GM19239 (cell line): ENCODE measurements at regions not wholly inside any gene's neighbourhood (a gene's known extent, or its start where the extent isn't known, plus 50 kb on each side); places are given as distances from the start of the nearest gene placed in this dataset.
"Not testable (repeated sequence)": the region's sequence is repeated elsewhere in the genome, so short reads cannot be mapped to it uniquely, and the experiment has no call there.

ENCODE experiments used
- DNase-seq: peaks from one replicate; pipeline ENCODE4 v3.0.0; 2011; ENCODE audit warnings: low spot score; ENCODE audit not compliant: insufficient read length
- FAIRE-seq: peaks from 2 replicates; lab custom pipeline; 2011; peaks lifted over from hg19 to GRCh38; lab: Jason Lieb, UNC

- FAIRE-seq (no peak), DNase-seq (no peak)
Observed at GRCh38 chr10:84838851-84839250, 510.5 kb downstream of the CCSER2 start.

GRCh38 chr10:84842593-84842992, 514.2 kb downstream of the CCSER2 start:
- no peak for FAIRE-seq

DNA sequence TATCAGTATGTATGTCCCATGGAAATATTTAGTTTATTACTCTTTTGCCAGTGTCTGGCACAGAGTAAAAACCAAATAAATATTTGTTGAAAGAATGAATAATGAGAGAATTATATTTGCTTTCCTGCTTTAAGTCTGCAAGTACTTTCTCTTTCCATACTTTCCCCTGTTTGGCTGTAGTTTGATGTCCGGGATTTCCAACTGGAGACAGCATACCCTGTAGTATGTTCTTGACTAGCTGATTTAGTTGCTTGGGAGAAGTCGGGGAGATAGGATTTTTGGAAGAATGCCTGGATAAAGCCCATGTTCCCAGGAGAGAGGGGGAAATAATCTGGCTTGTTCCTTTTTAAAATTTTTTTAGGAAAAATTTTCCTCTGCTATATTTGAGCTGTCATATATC, 516.1 kb downstream of the CCSER2 start:
- DNase-seq (no peak), FAIRE-seq (no peak)

More at GRCh38 chr10:84842593-84842992, 514.2 kb downstream of the CCSER2 start:
- no peak for DNase-seq

DNA sequence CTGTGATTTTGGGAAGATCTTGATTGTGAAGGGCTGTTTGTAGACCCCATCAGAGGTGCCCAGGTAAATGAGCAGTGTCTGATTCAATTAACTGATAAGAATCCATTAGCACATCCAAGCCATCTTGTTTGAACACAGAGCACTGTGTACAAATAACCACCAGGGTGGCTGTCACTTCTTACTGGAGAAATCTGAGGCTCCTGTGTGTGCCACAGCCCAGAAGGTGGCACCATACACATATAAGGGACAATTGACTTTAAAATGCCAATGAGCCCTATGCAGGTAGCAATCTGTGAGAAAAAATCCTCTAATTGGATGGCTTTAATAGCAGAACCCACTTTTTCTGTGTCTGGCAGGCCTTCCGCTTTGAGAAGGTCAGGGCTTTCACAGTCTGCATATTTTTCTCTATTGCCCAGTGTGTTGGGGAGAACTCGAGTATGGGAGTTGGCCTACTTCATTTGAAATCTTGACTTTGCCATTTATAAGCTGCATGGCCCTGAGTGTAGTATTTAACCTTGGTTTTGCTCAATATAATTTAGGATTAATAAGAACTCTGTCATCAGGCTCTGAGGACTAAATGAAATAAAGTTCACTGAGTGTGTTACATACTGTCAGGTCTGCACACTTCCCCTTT, 517.4 kb downstream of the CCSER2 start:
- FAIRE-seq (no peak), DNase-seq (no peak)

DNA sequence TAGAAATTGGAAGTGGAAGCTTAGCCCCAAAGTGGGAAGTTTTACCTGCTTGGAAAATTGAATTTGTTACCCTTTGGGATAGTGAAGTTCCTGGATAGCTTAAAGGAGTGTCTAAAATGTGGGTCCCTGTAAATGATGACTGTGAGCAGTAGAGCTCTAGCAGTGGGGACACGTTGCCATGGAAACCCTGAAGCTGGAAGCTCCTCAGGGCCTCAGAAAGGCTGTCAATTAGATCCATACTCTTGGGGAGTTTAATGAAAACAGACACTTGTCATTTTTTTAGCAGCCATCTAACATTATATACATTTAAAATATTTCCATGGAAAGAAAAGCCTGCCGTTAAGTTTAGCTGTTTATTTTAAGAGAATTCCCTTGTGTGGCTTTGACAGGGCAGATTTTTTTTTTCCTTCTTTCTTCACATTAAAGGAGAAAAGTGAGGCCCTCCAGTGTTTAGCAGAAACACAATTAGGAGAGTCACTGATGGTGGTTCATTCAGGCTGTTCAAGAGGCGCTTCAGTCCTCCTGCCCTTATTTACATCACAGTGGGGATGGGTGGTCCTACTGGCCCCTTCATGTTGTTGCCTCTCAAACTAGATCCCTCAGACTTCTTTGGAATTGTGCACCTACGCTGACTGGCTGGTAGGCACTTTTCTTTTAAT, 518.4 kb downstream of the CCSER2 start:
- FAIRE-seq (no peak), DNase-seq (no peak)

GRCh38 chr10:84848967-84849366, 520.6 kb downstream of the CCSER2 start:
- no peak for DNase-seq
- no peak for FAIRE-seq

DNA sequence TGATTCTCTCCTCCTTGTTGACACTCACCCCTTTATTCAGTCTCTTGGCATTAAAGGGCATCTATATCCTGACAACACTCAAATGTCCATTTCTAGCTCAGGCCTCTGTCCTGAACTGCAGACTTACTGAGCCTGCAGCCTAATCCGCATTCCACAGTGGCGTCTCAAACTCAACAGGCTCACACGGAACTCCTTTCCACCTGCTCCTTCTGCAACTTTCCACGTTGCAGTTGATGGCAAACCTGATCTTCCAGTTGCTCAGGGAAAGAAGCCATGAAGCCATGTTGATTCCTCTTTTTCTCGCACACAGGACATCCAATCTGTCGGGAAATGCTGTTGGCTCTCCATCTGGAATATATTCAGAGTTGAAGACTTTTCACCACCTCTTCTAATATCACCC, 522.4 kb downstream of the CCSER2 start:
- DNase-seq (no peak), FAIRE-seq (no peak)

DNA sequence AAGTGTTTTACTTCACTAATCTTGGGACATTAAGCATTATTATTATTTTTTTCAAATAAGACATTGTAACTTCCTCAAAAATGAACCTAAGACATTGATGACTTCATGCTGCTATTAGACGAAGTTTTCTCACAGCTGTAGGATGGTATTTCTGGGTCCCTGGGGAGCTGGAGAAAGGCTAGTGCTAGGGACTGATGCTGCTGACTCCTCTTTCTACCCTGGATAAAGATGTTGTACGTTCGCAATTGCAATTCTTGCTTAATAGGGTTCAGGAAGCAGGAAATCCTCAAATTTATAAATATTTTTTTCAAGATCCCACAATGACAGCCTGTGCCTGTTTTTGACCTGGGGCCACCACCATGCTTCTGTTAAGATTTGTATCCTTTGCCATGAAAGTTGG, 526.0 kb downstream of the CCSER2 start:
- FAIRE-seq (no peak), DNase-seq (no peak)

DNA sequence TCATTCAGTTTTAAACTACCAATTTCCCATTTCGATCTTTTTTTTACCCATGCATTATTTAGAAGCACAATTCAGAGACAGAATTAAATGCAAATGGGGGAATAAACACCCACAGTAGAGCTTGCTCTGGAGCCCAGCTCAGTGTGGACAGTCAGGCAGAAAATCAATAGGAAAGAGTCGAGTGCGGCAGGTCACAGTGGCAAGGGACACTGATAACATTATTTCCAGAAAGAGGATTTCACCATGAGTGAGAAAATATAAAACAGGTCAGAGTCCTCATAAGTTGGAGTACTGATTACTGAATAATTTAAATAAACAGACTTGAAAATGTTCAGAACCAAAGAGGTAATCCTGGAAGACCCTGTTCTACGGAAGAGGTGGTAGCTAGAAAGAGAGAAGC, 532.5 kb downstream of the CCSER2 start:
- DNase-seq (no peak), FAIRE-seq (no peak)

- DNase-seq (no peak), FAIRE-seq (no peak)
Observed at GRCh38 chr10:84862551-84862950, 534.2 kb downstream of the CCSER2 start.

DNA sequence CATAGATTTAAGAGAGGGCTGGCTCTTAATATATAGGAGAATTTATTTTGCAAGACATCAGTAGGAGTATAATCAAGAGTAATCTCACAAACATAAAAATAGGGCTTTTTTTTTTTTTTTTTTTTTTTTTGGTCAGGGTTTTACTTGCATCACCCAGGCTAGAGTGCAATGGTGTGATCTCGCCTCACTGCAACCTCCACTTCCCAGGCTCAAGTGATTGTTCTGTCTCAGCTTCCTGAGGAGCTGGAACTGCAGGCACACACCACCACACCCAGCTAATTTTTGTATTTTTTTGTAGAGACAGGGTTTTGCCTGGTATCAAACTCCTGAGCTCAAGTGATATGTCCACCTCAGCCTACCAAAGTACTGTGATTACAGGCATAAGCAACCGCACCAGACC, 535.3 kb downstream of the CCSER2 start:
- FAIRE-seq (no peak), DNase-seq (no peak)

DNA sequence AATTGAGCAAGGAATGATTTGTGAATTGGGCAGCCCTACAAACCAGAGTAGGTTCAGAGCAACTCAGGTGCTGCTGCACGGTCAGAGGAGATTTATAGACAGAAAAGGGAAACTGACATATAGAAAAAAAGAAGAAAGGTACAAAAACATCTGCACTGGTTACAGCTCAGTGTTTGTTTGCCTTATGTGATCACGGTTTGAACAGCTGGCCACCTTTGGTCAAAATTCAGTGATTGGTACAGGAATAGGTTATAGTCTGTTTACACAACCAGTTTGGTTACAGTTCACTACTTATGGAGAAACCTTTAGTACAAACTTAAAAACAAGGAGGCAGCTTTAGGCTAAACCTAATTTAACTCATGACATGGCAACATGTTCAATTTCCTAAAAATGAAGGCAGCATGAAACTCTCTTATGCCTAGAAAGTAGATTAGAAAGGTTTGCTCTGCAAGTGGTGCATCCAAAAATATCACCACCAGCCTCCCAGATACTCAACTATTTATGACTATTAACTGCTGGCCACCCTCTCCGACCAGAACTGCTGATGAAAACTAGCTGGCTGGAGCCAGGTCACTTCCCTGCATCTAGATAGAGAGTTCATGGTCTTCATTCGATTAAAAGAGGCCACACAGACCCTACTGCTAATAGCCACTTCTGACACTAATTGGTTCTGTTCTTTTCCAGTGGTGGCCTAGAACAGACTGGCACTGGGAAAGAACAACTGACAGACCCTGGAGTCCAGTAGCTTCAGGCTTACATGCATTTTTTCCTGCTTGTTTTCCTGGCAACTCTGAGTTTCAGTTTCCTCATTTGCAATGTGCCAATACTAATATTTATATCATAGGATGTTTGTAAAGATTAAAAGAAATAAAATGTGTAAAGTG, 548.0 kb downstream of the CCSER2 start:
- DNase-seq = no peak
- FAIRE-seq = no peak

- DNase-seq = no peak
- FAIRE-seq = no peak
Observed at GRCh38 chr10:84879991-84880390, 551.6 kb downstream of the CCSER2 start.

DNA sequence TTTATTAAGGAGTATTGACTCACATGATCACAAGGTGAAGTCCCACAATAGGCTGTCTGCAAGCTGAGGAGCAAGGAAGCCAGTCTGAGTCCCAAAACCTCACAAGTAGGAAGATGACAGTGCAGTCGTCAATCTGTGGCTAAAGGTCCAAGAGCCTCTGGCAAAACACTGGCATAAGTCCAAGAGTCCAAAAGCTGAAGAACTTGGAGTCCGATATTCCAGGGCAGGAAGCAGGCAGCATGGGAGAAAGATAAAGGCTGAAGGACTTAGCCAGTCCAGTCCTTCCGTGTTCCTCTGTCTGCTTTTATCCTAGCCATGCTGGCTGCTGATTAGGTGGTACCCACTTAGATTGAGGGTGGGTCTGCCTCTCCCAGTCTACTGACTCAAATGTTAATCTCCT, 553.3 kb downstream of the CCSER2 start:
- FAIRE-seq, DNase-seq: not testable (repeated sequence)

- no peak for FAIRE-seq
- no peak for DNase-seq
Observed at GRCh38 chr10:84890706-84891105, 562.3 kb downstream of the CCSER2 start.

DNA sequence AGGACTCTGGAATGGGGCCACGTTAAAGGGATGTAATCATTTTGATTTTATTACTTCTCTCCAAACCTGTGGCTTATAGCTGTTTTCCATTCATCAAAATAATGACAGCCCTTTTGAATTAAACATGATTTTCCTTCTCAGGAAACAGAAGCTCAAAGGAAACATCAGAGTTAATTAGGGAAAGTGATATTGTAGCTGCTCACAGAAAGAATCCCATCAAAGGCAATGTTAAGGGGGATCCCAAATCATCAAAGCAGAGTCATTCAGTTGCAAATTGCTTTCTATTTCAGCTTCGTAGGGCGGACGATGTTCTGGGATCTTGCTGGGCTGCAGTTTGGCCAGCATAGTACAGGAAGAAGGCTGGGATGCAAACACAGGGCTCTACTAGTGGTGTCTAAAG, 563.2 kb downstream of the CCSER2 start:
- DNase-seq (no peak), FAIRE-seq (no peak)

DNA sequence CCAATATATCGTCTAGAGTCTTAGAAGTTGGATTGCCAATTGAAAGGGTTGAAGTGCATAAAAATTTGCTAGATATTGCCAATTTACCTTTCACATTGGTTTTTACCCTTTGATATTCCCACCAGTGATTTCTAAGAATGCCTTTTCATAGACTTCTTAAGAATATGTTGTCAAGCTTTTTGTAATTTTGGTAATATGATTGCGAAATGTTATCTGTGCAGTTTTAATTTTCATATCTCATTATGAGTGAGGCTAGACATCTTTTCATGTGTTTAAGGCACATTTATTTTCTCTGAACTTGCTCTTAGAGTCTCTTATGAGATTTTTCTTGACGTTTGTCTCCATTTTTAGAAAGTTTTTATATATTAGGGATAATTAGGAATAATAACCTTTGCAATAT, 567.2 kb downstream of the CCSER2 start:
- FAIRE-seq (no peak), DNase-seq (no peak)

GRCh38 chr10:84896909-84897308, 568.5 kb downstream of the CCSER2 start:
- FAIRE-seq (no peak), DNase-seq (no peak)

DNA sequence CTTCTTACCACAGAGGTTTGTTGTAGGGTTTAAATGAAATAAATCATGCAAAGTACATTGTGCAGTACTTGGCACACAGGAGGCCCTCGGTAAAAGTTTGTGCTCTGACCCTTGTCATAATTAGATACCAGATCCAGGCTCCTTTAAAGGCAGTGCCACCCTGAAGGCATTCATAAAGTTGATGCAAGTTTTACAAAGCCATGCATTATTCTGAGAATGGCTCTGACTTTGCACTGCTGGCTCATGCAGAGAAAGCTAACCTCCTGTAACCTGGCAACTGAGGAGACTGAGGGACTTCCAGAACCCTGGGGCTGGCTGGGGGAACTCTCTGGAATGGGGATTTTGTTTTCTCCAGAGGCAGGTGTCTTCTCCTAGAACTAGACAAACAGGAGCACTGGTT, 570.9 kb downstream of the CCSER2 start:
- DNase-seq (no peak), FAIRE-seq (no peak)

- FAIRE-seq = no peak
- DNase-seq = no peak
Observed at GRCh38 chr10:84900141-84900540, 571.8 kb downstream of the CCSER2 start.

GRCh38 chr10:84901885-84902284, 573.5 kb downstream of the CCSER2 start:
- no peak for FAIRE-seq
- DNase-seq = no peak
